H9 (cell line): ENCODE measurements at regions not wholly inside any gene's neighbourhood (a gene's known extent, or its start where the extent isn't known, plus 50 kb on each side); places are given as distances from the start of the nearest gene placed in this dataset.

Experiments
- DNase-seq: peaks from one replicate; pipeline ENCODE4 v3.0.0-alpha.2; 2017
- H2AFZ ChIP-seq: one replicate; pipeline ENCODE4 v1.6.1; 2013; ENCODE audit warnings: mild to moderate bottlenecking, low read length, control low read depth, moderate library complexity
- H2AK5ac ChIP-seq: 2 replicates; pipeline ENCODE4 v1.6.1; 2013; ENCODE audit warnings: low read length, control low read depth, mixed read lengths; ENCODE audit not compliant: insufficient read length
- H2BK120ac ChIP-seq: one replicate; pipeline ENCODE4 v1.6.1; 2013; ENCODE audit warnings: low read depth, mild to moderate bottlenecking, low read length, control low read depth, inconsistent platforms; ENCODE audit not compliant: poor library complexity, severe bottlenecking
- H2BK12ac ChIP-seq: 2 replicates; pipeline ENCODE4 v1.6.1; 2013; ENCODE audit warnings: low read length, control low read depth, mixed read lengths, low read depth; ENCODE audit not compliant: insufficient read length
- H2BK15ac ChIP-seq: 2 replicates; pipeline ENCODE4 v1.6.1; 2013; ENCODE audit warnings: low read depth, low read length, control low read depth
- H2BK20ac ChIP-seq: one replicate; pipeline ENCODE4 v1.6.1; 2013; ENCODE audit warnings: low read depth, mild to moderate bottlenecking, low read length, control low read depth, inconsistent platforms; ENCODE audit not compliant: poor library complexity, severe bottlenecking
- H2BK5ac ChIP-seq: 2 replicates; pipeline ENCODE4 v1.6.1; 2013; ENCODE audit warnings: low read length, control low read depth, mixed read lengths; ENCODE audit not compliant: insufficient read length
- H3K14ac ChIP-seq: 2 replicates; pipeline ENCODE4 v1.6.1; 2013; ENCODE audit warnings: low read length, control low read depth; ENCODE audit not compliant: insufficient read depth
- H3K18ac ChIP-seq: 2 replicates; pipeline ENCODE4 v1.6.1; 2013; ENCODE audit warnings: low read depth, mild to moderate bottlenecking, mixed read lengths, low read length, control low read depth; ENCODE audit not compliant: insufficient read length
- H3K23ac ChIP-seq: 2 replicates; pipeline ENCODE4 v1.6.1; 2013; ENCODE audit warnings: low read length, control low read depth, mixed read lengths, low read depth; ENCODE audit not compliant: insufficient read length
- H3K23me2 ChIP-seq: 2 replicates; pipeline ENCODE4 v1.6.1; 2013; ENCODE audit warnings: low read depth, mild to moderate bottlenecking, mixed read lengths, low read length, control low read depth; ENCODE audit not compliant: insufficient read length, poor library complexity, severe bottlenecking
- H3K27ac ChIP-seq: 2 replicates; pipeline ENCODE4 v1.5.1; 2013; ENCODE audit warnings: low read length, control low read depth, mixed read lengths, low read depth; ENCODE audit not compliant: insufficient read length
- H3K27me3 ChIP-seq: 2 replicates; pipeline ENCODE4 v1.6.1; 2013; ENCODE audit warnings: low read length, control low read depth, inconsistent platforms; ENCODE audit not compliant: insufficient read depth
- H3K4ac ChIP-seq: 2 replicates; pipeline ENCODE4 v1.6.1; 2013; ENCODE audit warnings: low read depth, mild to moderate bottlenecking, control low read depth, inconsistent platforms, low read length, moderate library complexity
- H3K4me1 ChIP-seq: 2 replicates; pipeline ENCODE4 v1.6.1; 2013; ENCODE audit warnings: low read length, control low read depth, inconsistent platforms; ENCODE audit not compliant: insufficient read depth
- H3K4me2 ChIP-seq: 2 replicates; pipeline ENCODE4 v1.6.1; 2013; ENCODE audit warnings: low read length, control low read depth, mixed read lengths; ENCODE audit not compliant: insufficient read length, insufficient read depth
- H3K56ac ChIP-seq: 2 replicates; pipeline ENCODE4 v1.6.1; 2013; ENCODE audit warnings: low read depth, mild to moderate bottlenecking, mixed read lengths, low read length, control low read depth; ENCODE audit not compliant: insufficient read length
- H3K79me1 ChIP-seq: 2 replicates; pipeline ENCODE4 v1.6.1; 2013; ENCODE audit warnings: low read depth, mild to moderate bottlenecking, moderate library complexity, low read length, control low read depth, inconsistent platforms; ENCODE audit not compliant: insufficient read depth, poor library complexity, severe bottlenecking
- H3K79me2 ChIP-seq: 2 replicates; pipeline ENCODE4 v1.6.1; 2013; ENCODE audit warnings: low read length, control low read depth, inconsistent platforms; ENCODE audit not compliant: insufficient read depth
- H3K9ac ChIP-seq: 2 replicates; pipeline ENCODE4 v1.6.1; 2013; ENCODE audit warnings: low read length, control low read depth, mixed read lengths; ENCODE audit not compliant: insufficient read length; ENCODE audit errors: extremely low read depth
- H3K9me3 ChIP-seq: one replicate; pipeline ENCODE4 v1.6.1; 2013; ENCODE audit warnings: low read depth, low read length, inconsistent platforms; ENCODE audit not compliant: control insufficient read depth
- H3T11ph ChIP-seq: one replicate; pipeline ENCODE4 v1.6.1; 2013; ENCODE audit warnings: mild to moderate bottlenecking, low read length, control low read depth, inconsistent platforms
- H4K20me1 ChIP-seq: one replicate; pipeline ENCODE4 v1.6.1; 2013; ENCODE audit not compliant: control insufficient read depth, insufficient read length, insufficient read depth
- H4K5ac ChIP-seq: 2 replicates; pipeline ENCODE4 v1.6.1; 2013; ENCODE audit warnings: low read depth, mild to moderate bottlenecking, mixed read lengths, low read length, control low read depth; ENCODE audit not compliant: insufficient read length
- H4K8ac ChIP-seq: replicated peaks from 2 replicates; pipeline ENCODE4 v1.6.1; 2013; ENCODE audit warnings: low read length, control low read depth, mixed read lengths, low read depth; ENCODE audit not compliant: insufficient read length
- H4K91ac ChIP-seq: 2 replicates; pipeline ENCODE4 v1.6.1; 2013; ENCODE audit warnings: low read depth, mild to moderate bottlenecking, moderate library complexity, mixed read lengths, low read length, control low read depth; ENCODE audit not compliant: insufficient read length
- H3K27ac Mint-ChIP-seq, 3 experiments: 2 replicates in 2 of 3; 3 replicates in 1 of 3; pipeline ENCODE4 v1.8.0; 2020 to 2021; ENCODE audit warnings: mixed read lengths in 3 of 3, mild to moderate bottlenecking in 1 of 3, moderate library complexity in 1 of 3
- H3K27me3 Mint-ChIP-seq: 2 replicates; pipeline ENCODE4 v1.8.0; 2021; ENCODE audit warnings: low read depth, mild to moderate bottlenecking, moderate library complexity, mixed read lengths
- H3K36me3 Mint-ChIP-seq, 3 experiments: 2 replicates in 2 of 3; 3 replicates in 1 of 3; pipeline ENCODE4 v1.8.0; 2020 to 2021; ENCODE audit warnings: low read depth in 3 of 3, mixed read lengths in 3 of 3; ENCODE audit not compliant: insufficient read depth in 1 of 3
- H3K4me1 Mint-ChIP-seq, 2 experiments: 2 replicates each; pipeline ENCODE4 v1.8.0; 2020; ENCODE audit warnings: mixed read lengths in 2 of 2
- H3K4me3 Mint-ChIP-seq, 2 experiments: 2 replicates in 1 of 2; 3 replicates in 1 of 2; pipeline ENCODE4 v1.8.0; 2020 to 2021; ENCODE audit warnings: mild to moderate bottlenecking in 2 of 2, mixed read lengths in 2 of 2, moderate library complexity in 1 of 2
- H3K9me3 Mint-ChIP-seq, 2 experiments: 2 replicates in 1 of 2; 3 replicates in 1 of 2; pipeline ENCODE4 v1.8.0; 2020; ENCODE audit warnings: mild to moderate bottlenecking in 2 of 2, mixed read lengths in 2 of 2, moderate library complexity in 1 of 2
- CTCF ChIP-seq: fragments of 200-600 bp; sonication (generic); conservative IDR thresholded peaks from 3 replicates; pipeline ENCODE4 v1.8.0; 2021; ENCODE audit warnings: antibody characterized with exemption, mild to moderate bottlenecking
- WGBS: extraction: QIAGEN DNeasy Blood & Tissue Kit; methylation state at CpG from one replicate; pipeline ENCODE4 v1.1.7; 2013; ENCODE audit warnings: missing lambda C conversion rate, low lambda C conversion rate, mixed read lengths; ENCODE audit not compliant: insufficient read length; ENCODE audit errors: extremely low coverage; 5-methylcytosine and 5-hydroxymethylcytosine counted together

DNA sequence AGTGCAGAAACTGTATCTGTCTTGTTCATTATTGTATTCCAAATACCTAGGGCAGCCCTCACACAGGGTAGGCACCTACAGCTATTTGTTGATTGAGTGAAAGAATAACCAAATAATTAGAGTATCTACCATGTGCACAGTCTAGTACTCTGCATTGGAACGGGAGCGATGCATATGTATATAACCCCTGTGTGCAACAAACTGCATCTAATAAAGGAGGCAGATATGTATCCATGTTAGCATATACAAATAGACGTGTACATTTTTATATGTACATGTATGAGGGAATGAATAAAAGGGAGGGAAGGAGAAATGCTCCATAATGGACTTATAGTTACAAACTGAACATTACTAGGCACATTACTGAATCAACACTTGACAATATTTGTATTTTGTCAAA, 191.3 kb upstream of the PTPRZ1 start:
- no peaks in the 10 kb centered on the region for H3K79me2 ChIP-seq
- WGBS: no CpG with 5 or more reads among the region's 3 CpGs
- no peak overlapping the region for H3K18ac ChIP-seq
- no peaks in the 10 kb centered on the region for H3K9me3 ChIP-seq
- no peak overlapping the region for H2AFZ ChIP-seq
- no peaks in the 10 kb centered on the region for H3K27me3 ChIP-seq
- no peak for TF ChIP-seq CTCF
- H3K23me2 ChIP-seq: no peaks in the 10 kb centered on the region
- H3T11ph ChIP-seq: no peak overlapping the region
- no peak overlapping the region for H2AK5ac ChIP-seq
- H2BK12ac ChIP-seq: no peak overlapping the region
- Mint-ChIP-seq H3K4me3 (no peak overlapping the region), H3K4me1 (peaks cover 10 to 11% of the 10 kb centered on the region in 2 experiments), H3K36me3 (peaks cover 0 to 2% (median 0%) of the 10 kb centered on the region in 3 experiments; a peak in 1 of 7 replicates), H3K9me3 (no peaks in the 10 kb centered on the region), H3K27ac (no peak overlapping the region), H3K27me3 (no peaks in the 10 kb centered on the region)
- H3K4ac ChIP-seq: no peak overlapping the region
- H2BK20ac ChIP-seq: no peak overlapping the region
- H2BK5ac ChIP-seq: no peak overlapping the region
- no peaks in the 10 kb centered on the region for H3K4me1 ChIP-seq
- H3K79me1 ChIP-seq: no peaks in the 10 kb centered on the region
- DNase-seq: no peak
- H3K56ac ChIP-seq: no peak overlapping the region
- H3K14ac ChIP-seq: no peak overlapping the region
- no peak overlapping the region for H4K5ac ChIP-seq
- no peak overlapping the region for H3K4me2 ChIP-seq
- no peak overlapping the region for H3K27ac ChIP-seq
- H4K20me1 ChIP-seq: no peaks in the 10 kb centered on the region
- H2BK15ac ChIP-seq: no peak overlapping the region
- H3K23ac ChIP-seq: no peak overlapping the region
- H4K91ac ChIP-seq: no peak overlapping the region
- H2BK120ac ChIP-seq: no peak overlapping the region
- no peak overlapping the region for H3K9ac ChIP-seq
- H4K8ac ChIP-seq: no peak overlapping the region
